IPS-18a (cell line): ENCODE measurements at regions not wholly inside any gene's neighbourhood (a gene's known extent, or its start where the extent isn't known, plus 50 kb on each side); places are given as distances from the start of the nearest gene placed in this dataset.

Source experiments
- H3K27ac ChIP-seq: one replicate; pipeline ENCODE4 v1.5.1; 2013; ENCODE audit warnings: low read length
- H3K27me3 ChIP-seq: one replicate; pipeline ENCODE4 v1.6.1; 2013; ENCODE audit warnings: mild to moderate bottlenecking, low read length; ENCODE audit not compliant: control insufficient read depth, insufficient read depth
- H3K36me3 ChIP-seq: one replicate; pipeline ENCODE4 v1.6.1; 2013; ENCODE audit warnings: low read depth, low read length; ENCODE audit not compliant: control insufficient read depth
- H3K4me1 ChIP-seq: one replicate; pipeline ENCODE4 v1.6.1; 2013; ENCODE audit warnings: low read depth, low read length; ENCODE audit not compliant: control insufficient read depth
- H3K4me3 ChIP-seq: one replicate; pipeline ENCODE4 v1.5.1; 2013; ENCODE audit warnings: low read length
- H3K9ac ChIP-seq: one replicate; pipeline ENCODE4 v1.6.1; 2013; ENCODE audit warnings: mild to moderate bottlenecking, low read length, moderate library complexity
- H3K9me3 ChIP-seq: one replicate; pipeline ENCODE4 v1.6.1; 2013; ENCODE audit warnings: low read depth, low read length; ENCODE audit not compliant: control insufficient read depth

GRCh38 chr15:46386356-46386755 lies 751.5 kb downstream of the SQOR start:
- H3K36me3 ChIP-seq: no peaks in the 10 kb centered on the region
- no peaks in the 10 kb centered on the region for H3K27me3 ChIP-seq
- no peak overlapping the region for H3K9ac ChIP-seq
- H3K27ac ChIP-seq: no peak overlapping the region
- no peak overlapping the region for H3K4me3 ChIP-seq
- H3K4me1 ChIP-seq: no peaks in the 10 kb centered on the region
- no peaks in the 10 kb centered on the region for H3K9me3 ChIP-seq

GRCh38 chr15:46389739-46390138 lies 754.9 kb downstream of the SQOR start:
- H3K4me3 ChIP-seq: no peak overlapping the region
- no peak overlapping the region for H3K27ac ChIP-seq
- no peaks in the 10 kb centered on the region for H3K36me3 ChIP-seq
- no peaks in the 10 kb centered on the region for H3K27me3 ChIP-seq
- H3K4me1 ChIP-seq: peaks cover 6% of the 10 kb centered on the region
- no peak overlapping the region for H3K9ac ChIP-seq
- no peaks in the 10 kb centered on the region for H3K9me3 ChIP-seq

GRCh38 chr15:46394463-46394862 lies 759.6 kb downstream of the SQOR start:
- Histone ChIP-seq H3K9ac (no peak overlapping the region), H3K36me3 (no peaks in the 10 kb centered on the region), H3K27ac (no peak overlapping the region), H3K4me3 (no peak overlapping the region), H3K9me3 (no peaks in the 10 kb centered on the region), H3K27me3 (no peaks in the 10 kb centered on the region), H3K4me1 (peaks cover 6% of the 10 kb centered on the region)

- H3K9ac ChIP-seq: no peak overlapping the region
- H3K4me1 ChIP-seq: peaks cover 29% of the 10 kb centered on the region
- H3K4me3 ChIP-seq: no peak overlapping the region
- H3K9me3 ChIP-seq: no peaks in the 10 kb centered on the region
- no peaks in the 10 kb centered on the region for H3K36me3 ChIP-seq
- H3K27ac ChIP-seq: no peak overlapping the region
- H3K27me3 ChIP-seq: no peaks in the 10 kb centered on the region
Measured at GRCh38 chr15:46408312-46408711, 773.5 kb downstream of the SQOR start.

- Histone ChIP-seq H3K9me3 (no peaks in the 10 kb centered on the region), H3K9ac (no peak overlapping the region), H3K27ac (no peak overlapping the region), H3K36me3 (no peaks in the 10 kb centered on the region), H3K4me1 (peaks cover 26% of the 10 kb centered on the region), H3K27me3 (no peaks in the 10 kb centered on the region), H3K4me3 (no peak overlapping the region)
Measured at GRCh38 chr15:46409841-46410301, 775.0 kb downstream of the SQOR start.

GRCh38 chr15:46410705-46411104 lies 775.9 kb downstream of the SQOR start:
- Histone ChIP-seq H3K4me1 (peaks cover 18% of the 10 kb centered on the region), H3K27ac (no peak overlapping the region), H3K4me3 (no peak overlapping the region), H3K9ac (no peak overlapping the region), H3K27me3 (no peaks in the 10 kb centered on the region), H3K36me3 (no peaks in the 10 kb centered on the region), H3K9me3 (no peaks in the 10 kb centered on the region)

- Histone ChIP-seq H3K9ac (no peak overlapping the region), H3K27ac (no peak overlapping the region), H3K4me3 (no peak overlapping the region), H3K36me3 (no peaks in the 10 kb centered on the region), H3K4me1 (peaks cover 11% of the 10 kb centered on the region), H3K27me3 (no peaks in the 10 kb centered on the region), H3K9me3 (no peaks in the 10 kb centered on the region)
Measured at GRCh38 chr15:46411900-46412299, 777.1 kb downstream of the SQOR start.

DNA sequence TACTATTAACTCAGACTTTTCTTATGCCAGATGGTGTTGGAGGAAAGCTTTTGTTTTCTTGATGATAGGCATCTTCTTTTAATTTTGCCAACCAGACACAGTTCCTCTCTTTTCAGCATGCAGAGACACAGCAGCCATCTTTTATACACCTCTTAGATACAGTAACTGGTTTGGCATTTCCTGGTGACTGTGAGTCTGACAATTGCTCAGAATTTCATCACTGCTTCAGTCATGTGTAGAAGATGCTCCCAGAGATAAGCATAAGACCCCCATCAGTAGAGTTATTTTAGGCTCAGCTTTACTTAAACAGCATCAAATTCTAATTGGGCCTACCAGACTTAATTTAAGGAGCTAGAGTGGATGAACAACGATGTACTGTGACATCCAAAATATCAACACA lies 779.0 kb downstream of the SQOR start:
- Histone ChIP-seq H3K9me3 (no peaks in the 10 kb centered on the region), H3K4me3 (no peak overlapping the region), H3K27ac (no peak overlapping the region), H3K4me1 (peaks cover 11% of the 10 kb centered on the region), H3K9ac (no peak overlapping the region), H3K36me3 (no peaks in the 10 kb centered on the region), H3K27me3 (no peaks in the 10 kb centered on the region)

DNA sequence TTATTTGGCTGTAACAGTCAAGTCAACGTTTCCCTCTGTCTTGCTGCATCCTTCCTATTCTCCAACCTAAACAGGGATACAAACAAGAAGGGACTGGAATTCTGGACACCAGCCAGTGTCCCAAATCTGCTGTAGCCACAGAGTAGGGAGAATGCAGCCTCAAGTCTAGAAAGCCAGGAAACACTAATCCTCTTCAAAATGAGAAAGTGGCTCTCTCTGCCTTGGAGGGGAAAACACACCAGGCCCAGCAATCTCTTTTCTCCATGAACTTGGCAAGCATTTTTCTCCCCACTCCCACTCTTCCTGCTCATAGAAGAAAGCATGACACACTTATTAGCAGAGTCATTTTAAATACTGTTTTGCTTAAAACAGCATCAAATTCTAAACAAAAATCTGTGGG lies 781.7 kb downstream of the SQOR start:
- Histone ChIP-seq H3K27ac (no peak overlapping the region), H3K9ac (no peak overlapping the region), H3K27me3 (no peaks in the 10 kb centered on the region), H3K9me3 (no peaks in the 10 kb centered on the region), H3K36me3 (no peaks in the 10 kb centered on the region), H3K4me1 (no peaks in the 10 kb centered on the region), H3K4me3 (no peak overlapping the region)

DNA sequence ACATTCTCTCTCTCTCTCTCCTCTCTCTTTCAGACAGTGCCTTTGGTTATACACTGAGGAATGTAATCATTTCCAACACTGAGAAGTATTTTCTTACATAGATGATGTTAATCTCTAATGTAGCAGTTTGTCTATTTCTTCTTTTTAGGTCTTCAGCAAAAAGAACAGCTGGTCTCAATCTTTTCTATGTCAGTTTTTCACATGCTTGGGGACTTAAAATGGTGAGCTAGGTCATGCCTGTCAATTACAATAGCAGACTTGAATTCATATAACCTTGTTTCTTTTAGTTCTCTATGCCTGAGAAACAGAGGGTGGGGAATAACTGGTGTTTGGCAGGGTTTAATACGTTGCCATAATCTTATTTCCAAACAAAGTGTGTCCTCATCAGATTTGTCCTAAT lies 786.2 kb downstream of the SQOR start:
- Histone ChIP-seq H3K36me3 (no peaks in the 10 kb centered on the region), H3K9ac (no peak overlapping the region), H3K4me3 (no peak overlapping the region), H3K27ac (no peak overlapping the region), H3K9me3 (peaks cover 3% of the 10 kb centered on the region), H3K27me3 (no peaks in the 10 kb centered on the region), H3K4me1 (no peaks in the 10 kb centered on the region)

- Histone ChIP-seq H3K9ac (no peak overlapping the region), H3K36me3 (no peaks in the 10 kb centered on the region), H3K4me3 (no peak overlapping the region), H3K27ac (no peak overlapping the region), H3K27me3 (no peaks in the 10 kb centered on the region), H3K9me3 (no peaks in the 10 kb centered on the region), H3K4me1 (no peaks in the 10 kb centered on the region)
Measured at GRCh38 chr15:46441294-46442062, 806.6 kb downstream of the SQOR start.

- Histone ChIP-seq H3K27me3 (no peaks in the 10 kb centered on the region), H3K9ac (no peak overlapping the region), H3K27ac (no peak overlapping the region), H3K4me3 (no peak overlapping the region), H3K36me3 (no peaks in the 10 kb centered on the region), H3K4me1 (no peaks in the 10 kb centered on the region), H3K9me3 (no peaks in the 10 kb centered on the region)
Measured at GRCh38 chr15:46442184-46442583, 807.4 kb downstream of the SQOR start.
